Left renal pelvis (tissue), 4 donors: ENCODE measurements at regions not wholly inside any gene's neighbourhood (a gene's known extent, or its start where the extent isn't known, plus 50 kb on each side); places are given as distances from the start of the nearest gene placed in this dataset.
"Not testable (repeated sequence)": the region's sequence is repeated elsewhere in the genome, so short reads cannot be mapped to it uniquely, and the experiment has no call there.

Source experiments
- DNase-seq, 4 donors: peaks; one replicate each; pipeline ENCODE4 v3.0.0-alpha.2; 2013; ENCODE audit warnings: low read depth in 4 of 4, low spot score in 3 of 4

DNA sequence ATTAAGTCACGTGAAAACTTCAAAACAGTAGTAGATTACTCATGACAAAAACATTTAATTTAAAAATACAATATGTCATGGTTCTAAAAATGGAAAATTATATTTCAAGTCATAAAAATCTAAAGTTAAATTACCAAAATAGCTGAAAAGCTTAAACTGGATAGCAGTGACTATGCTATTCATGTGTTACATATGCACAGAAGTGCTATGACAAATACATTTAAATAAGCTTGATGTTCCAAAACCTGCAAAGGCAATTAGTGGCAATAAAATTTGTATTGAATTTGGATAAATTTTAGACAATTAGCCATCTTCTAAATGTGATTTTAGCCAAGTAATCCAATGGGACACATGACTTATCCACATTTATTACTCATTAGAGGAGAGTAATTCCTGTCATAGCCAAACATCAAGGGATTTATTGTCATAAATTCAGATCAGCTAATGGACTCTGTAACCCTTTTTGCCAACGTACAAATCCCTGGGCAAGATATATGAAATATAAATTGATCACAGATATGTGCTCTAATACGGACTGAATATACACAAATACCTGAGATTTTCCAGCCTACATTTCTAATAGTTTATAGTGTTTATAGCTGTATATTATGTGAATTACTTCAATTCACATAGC, 419.4 kb downstream of the ISL1 start:
- no peak for DNase-seq

DNA sequence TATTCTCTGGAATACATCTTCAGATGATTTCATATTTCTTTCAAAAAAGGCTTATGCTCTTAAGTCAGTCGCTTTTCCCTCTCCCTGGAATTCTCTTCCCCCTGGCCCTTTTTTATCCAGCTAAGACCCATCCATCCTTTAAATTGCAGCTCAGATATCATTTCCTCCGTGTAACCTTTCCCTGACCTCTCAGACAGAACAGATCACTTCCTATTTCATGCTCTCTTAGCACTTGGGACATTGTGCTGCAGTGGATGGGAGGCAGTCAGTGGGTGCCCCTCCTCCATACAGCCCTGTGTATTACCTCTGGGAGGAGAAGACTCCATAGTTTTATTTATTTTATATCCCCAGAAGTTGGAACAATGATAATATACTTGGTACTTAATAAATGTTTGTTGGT, 423.4 kb downstream of the ISL1 start:
- no peak for DNase-seq

DNA sequence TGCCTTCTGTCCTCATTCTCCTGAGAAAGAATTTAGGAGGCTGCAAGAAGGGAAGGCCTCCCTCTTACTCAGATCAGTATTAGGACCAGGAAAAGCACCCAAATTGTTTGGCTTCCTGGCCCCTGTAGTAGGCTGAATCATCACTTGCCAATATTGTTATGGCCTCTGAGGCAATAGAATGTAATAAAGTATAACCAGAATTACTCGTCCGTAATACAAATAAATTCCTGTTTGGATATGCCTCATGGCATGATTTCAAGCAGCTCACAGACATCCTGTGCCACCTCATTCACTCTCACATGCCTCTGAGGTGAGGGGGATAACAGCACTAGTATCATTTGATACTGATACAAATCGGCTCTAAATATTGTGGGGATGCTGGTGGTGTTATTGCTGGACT, 427.3 kb downstream of the ISL1 start:
- no peak for DNase-seq

- no peak for DNase-seq
These were observed 428.7 kb downstream of the ISL1 start for GRCh38 chr5:51811883-51812471.

DNA sequence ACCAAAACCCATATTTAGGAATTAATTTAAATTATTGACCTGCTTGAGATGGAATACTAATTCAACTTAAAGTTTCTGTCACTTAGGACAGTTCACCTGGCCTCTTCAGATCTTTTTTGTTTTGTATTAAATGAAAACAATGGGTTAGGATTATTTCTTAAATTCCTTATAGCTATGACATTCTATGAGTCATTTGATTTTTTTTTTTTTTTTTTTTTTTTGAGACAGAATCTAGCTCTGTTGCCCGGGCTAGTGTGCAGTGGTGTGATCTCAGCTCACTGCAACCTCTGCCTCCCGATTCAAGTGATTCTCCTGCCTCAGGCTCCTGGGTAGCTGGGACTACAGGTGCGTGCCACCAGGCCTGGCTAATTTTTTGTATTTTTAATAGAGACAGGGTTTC, 431.6 kb downstream of the ISL1 start:
- not testable (repeated sequence) for DNase-seq

DNA sequence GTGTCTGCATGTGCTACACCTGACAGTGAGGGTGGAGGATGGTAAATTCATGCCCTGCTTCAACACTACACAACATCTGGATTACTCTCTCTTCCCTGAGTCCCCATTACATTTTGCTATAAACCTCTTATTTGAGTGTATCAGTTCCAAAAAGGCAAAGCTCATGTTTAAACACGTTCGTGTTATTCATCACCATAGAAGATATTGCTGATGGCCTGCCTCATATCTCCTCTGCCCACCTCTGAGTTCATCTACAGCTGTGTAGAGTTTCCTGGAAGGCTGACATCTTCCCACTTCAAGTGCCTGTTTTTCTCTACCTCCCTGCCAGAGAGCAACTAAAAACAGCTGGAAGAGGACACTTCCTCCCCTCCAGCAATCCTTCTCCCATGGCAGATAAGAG, 433.2 kb downstream of the ISL1 start:
- DNase-seq: no peak

DNA sequence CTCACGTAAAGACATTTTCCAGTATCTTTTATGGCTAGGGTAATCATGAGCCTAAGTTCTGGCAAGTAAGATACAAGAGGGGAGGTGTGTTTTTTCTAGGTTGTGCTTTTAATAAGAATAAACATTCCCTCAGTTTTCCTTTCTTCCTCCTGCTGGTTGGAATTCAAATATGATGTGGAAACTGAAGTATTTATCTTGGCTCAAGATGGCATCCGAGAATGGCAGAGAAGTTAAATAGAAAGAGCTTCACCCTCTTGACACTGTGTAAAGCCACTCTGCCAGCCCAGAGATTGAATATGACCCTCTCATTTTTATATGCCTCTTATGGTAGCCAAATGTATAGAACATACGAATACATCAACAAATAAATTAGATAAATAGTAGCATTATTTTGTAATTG, 438.4 kb downstream of the ISL1 start:
- DNase-seq: no peak

GRCh38 chr5:51829230-51829629, 446.0 kb downstream of the ISL1 start:
- no peak for DNase-seq

GRCh38 chr5:51829691-51830090, 446.4 kb downstream of the ISL1 start:
- no peak for DNase-seq

DNA sequence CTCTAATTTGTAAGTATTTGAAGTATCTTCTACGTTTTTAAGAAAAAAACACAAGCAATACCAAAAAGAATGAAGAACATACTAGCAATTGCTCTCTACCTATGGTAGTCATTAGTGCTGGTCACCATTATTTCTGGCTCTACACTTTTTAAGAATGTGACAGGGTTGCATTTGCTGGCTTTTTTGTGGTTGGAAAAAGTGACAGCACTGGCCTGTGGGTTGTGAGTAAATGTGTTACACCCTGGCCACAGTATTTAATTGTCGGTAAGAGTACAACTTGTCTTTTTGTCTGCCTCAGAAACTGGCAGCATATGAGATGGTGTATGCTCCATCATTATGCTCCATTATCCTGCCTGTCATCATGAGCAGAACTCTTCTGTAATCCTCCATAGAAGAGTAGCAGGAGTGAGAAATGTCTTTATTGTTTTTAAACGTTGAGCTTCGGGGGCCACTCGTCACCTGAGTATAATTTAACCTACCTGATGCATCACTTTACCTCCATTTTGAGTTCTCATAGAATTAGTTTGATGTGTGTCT, 449.8 kb downstream of the ISL1 start:
- no peak for DNase-seq

DNA sequence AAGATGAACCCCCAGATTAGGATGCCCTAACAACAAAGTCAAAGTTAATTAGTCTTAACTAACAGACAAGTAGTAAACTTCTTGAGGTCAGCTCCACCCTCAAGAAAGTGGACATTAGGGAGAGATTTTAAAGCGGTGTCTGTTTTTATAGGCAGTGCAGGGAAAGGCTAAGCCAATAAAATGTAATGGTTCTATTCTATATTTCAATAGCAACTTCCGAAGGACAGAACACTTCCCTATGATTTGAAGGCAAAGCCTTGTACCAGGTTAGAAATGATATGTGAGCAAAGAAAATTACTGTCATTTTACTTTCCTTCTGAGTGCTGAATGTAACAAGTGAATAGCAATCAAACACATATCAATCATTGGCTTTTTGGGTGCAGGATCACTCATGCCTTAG, 455.2 kb downstream of the ISL1 start:
- no peak for DNase-seq

- DNase-seq: no peak
These were observed 460.6 kb downstream of the ISL1 start for GRCh38 chr5:51843893-51844292.

DNA sequence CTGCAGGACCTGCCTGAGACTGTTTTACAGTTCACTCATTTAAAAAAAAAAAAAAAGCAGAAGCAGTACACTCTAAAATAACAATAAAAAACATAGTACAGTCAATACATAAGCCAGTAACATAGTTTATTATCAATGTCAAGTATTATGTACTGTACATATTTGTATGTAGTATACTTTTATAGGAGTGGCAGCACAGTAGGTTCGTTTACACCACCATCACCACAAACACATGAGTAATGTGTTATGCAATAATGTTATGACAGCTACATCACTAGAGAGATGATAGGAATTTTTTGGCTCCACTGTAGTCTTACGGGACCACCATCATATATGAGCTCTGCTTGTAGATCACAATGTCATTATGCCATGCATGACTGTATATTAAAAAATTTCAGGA, 462.8 kb downstream of the ISL1 start:
- DNase-seq: no peak

- DNase-seq: no peak
These were observed 476.4 kb downstream of the ISL1 start for GRCh38 chr5:51859624-51860023.

DNA sequence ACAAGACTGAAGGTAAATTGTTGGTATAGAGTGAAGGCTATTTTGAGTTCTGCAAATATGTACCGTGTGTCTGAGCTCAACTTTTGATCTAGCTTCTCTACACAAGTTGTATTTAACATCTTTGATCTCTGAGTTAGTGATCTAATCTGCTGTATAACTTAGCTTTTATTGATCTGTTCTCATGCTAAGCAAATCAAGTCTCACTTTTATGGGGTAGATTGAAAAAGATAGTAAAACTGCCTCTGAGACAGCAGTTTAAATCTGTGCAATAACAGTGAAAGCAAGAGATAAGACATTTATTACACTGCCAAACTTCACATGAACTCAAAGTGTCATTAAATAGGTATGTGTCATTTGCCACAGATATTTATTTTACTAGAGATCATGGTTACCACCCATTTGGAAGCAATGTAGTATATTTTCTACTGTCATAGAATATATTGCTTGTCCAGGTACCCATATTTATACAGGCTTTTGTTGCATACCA, 477.3 kb downstream of the ISL1 start:
- DNase-seq: no peak

DNA sequence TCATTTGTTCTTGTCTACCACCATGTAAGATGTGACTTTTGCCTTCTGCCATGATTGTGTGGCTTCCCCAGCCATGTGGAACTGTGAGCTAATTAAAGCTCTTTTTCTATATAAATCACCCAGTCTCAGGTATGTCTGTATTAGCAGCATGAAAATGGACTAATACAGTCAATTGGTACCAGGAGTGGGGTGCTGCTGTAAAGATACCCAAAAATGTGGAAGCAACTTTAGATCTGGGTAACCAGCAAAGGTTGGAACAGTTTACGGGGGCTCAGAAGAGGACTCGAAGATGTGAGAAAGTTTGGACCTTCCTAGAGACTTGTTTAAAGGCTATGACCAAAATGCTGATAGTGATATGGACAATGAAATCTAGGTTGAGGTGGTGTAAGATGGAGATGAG, 488.9 kb downstream of the ISL1 start:
- no peak for DNase-seq

GRCh38 chr5:51881901-51882300, 498.7 kb downstream of the ISL1 start:
- no peak for DNase-seq

DNA sequence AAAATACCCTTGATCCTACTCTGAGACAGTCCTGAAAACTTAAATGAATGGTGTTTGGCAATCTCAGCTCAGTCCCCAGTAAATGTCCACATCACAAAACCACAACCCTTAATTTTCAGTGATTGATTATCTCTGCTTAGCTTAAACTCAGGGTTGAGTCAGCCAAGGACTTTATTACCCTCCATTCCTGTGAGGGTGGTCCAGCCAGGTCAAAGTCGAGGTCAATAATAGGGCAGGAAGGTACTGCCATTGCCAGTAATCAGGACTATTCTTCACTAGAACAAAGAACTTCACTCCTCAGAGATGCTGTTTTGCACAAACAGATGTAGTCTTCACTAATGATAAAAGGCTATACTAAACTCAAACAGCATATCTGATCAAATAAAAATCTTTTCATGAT, 499.4 kb downstream of the ISL1 start:
- DNase-seq: no peak

DNA sequence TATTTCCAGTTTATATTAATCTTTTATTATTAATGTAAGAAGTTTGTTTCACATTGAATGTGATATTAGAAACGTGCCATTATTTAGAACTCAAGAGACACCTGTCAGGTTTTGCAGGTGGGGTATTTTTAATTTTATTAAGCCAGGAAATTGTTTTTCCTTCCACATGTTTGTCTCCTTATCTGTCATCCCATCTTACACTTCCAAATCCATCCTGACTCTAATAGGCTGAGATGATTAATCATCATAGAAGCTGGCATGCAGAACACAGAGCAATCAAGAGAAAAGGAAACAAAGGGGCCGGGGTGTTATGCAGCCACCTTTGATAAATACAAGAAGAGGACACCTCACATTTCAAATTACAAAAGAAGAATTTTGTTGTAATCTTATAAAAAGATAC, 506.5 kb downstream of the ISL1 start:
- DNase-seq: no peak

- DNase-seq: no peak
These were observed 507.3 kb downstream of the ISL1 start for GRCh38 chr5:51890435-51891116.

- DNase-seq: no peak
These were observed 509.4 kb downstream of the ISL1 start for GRCh38 chr5:51892680-51893079.

GRCh38 chr5:51895834-51896233, 512.6 kb downstream of the ISL1 start:
- no peak for DNase-seq
